Right lobe of liver (tissue), 4 donors: ENCODE measurements at regions not wholly inside any gene's neighbourhood (a gene's known extent, or its start where the extent isn't known, plus 50 kb on each side); places are given as distances from the start of the nearest gene placed in this dataset.

ENCODE experiments used
- CTCF ChIP-seq, 4 donors: fragments of 200-600 bp in 3 of 4; fragments of 450-650 bp in 1 of 4; IDR thresholded peaks; one replicate each; pipeline versions ENCODE4 v1.5.1 to v1.8.0; 2016 to 2022; ENCODE audit warnings: antibody characterized with exemption in 4 of 4, mild to moderate bottlenecking in 2 of 4
- POLR2A ChIP-seq: fragments of 450-650 bp; IDR thresholded peaks from one replicate; pipeline ENCODE4 v1.6.1; 2017; ENCODE audit warnings: antibody characterized with exemption, mild to moderate bottlenecking
- donor health status: DM: no; HTN: no; CAD: no.
- donor health status: DM: no; HTN: no; CAD: no.
- donor health status: DM: no; HTN: yes; CAD: no.

GRCh38 chr3:146313031-146313745 is 62.3 kb upstream of the PLSCR4 start:
- TF ChIP-seq CTCF (IDR thresholded peaks at IDR 0.05), result no peak
- TF ChIP-seq POLR2A, result no peak
